ENCODE measurements at regions not wholly inside any gene's neighbourhood (a gene's known extent, or its start where the extent isn't known, plus 50 kb on each side); places are given as distances from the start of the nearest gene placed in this dataset.

- TF ChIP-seq FOS (IDR thresholded peaks at IDR 0.05; ENCODE audit: low read depth, low read length), result no peak
Observed at GRCh38 chr22:44625981-44626687, 75.9 kb upstream of the PRR5 start (continued).

DNA sequence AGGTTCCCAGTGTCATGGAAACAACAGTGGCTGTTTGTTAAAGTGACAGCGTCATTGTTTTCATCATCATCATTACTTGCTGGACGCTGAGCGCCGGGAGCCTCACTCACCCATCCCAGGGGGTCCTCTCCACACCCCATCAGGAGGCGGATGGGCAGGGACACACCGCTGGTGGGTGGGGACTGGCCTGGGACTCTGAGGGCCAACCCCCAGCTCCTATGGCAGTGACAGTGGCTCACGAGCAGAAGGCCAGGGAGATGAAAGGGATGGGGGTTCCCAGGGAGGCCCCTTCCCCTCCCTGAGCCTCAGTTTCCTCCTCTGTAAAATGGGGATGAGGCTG, 76.6 kb upstream of the PRR5 start:
- no CpG with 5 or more reads among the region's 7 CpGs for WGBS, 2 experiments (ENCODE audit: extremely low coverage in 2 of 2, insufficient read length in 1 of 2)
- H2AK5ac ChIP-seq (ENCODE audit: low read depth, low read length), result no peak overlapping the region
- no peak overlapping the region for H4K8ac ChIP-seq (ENCODE audit: low read depth in 2 of 2, low read length in 2 of 2)
- dilution Hi-C loops (cut with HindIII; ENCODE audit: low sequenced_read_pairs, unreplicated experiment), result no loop called here
- H3K4ac ChIP-seq (ENCODE audit: low read depth, low read length), result no peak overlapping the region
- no peak overlapping the region for H2BK15ac ChIP-seq (ENCODE audit: low read depth, low read length)
- peaks cover 8% of the 10 kb centered on the region; the same call in 1 of the 2 replicates for H3K27me3 ChIP-seq (ENCODE audit: control insufficient read depth, insufficient read depth, low read length)
- H3K4me1 ChIP-seq (ENCODE audit: control insufficient read depth, insufficient read depth, low read length), result no peaks in the 10 kb centered on the region
- no peak overlapping the region for H3K27ac ChIP-seq (ENCODE audit: insufficient read depth, low read length)
- H2AFZ ChIP-seq (replicated peaks; ENCODE audit: low read length, poor library complexity), result no peak overlapping the region
- no peak overlapping the region for H2BK120ac ChIP-seq (ENCODE audit: low read depth, low read length)
- no peak overlapping the region for H3K18ac ChIP-seq (ENCODE audit: low read depth, low read length)
- no peak overlapping the region for H3K4me2 ChIP-seq (ENCODE audit: low read depth, low read length)
- no peaks in the 10 kb centered on the region for H3K9me3 ChIP-seq (ENCODE audit: control insufficient read depth, insufficient read depth, low read length)
- ChIA-PET POLR2A (ENCODE audit: unreplicated experiment) (no interaction called here), CTCF (interaction anchor here (0.8 to 1.7 kb wide), 3 partner anchors 539 to 632 kb away, joined by 3 to 10 read pairs (median 4); no protein-coding TSS in a partner anchor)
- no peak overlapping the region for H3K4me3 ChIP-seq (ENCODE audit: insufficient read depth, low read depth, low read length)
- no peak overlapping the region for H4K5ac ChIP-seq (ENCODE audit: low read depth, low read length)
- no peaks in the 10 kb centered on the region for H3K9me1 ChIP-seq (ENCODE audit: insufficient read depth, low read length)
- intact Hi-C loops (cut with micrococcal nuclease), result no loop called here
- H3K79me1 ChIP-seq (ENCODE audit: low read depth in 1 of 2, low read length in 2 of 2), result no peaks in the 10 kb centered on the region
- H4K91ac ChIP-seq (ENCODE audit: insufficient read depth, low read depth, low read length), result no peak overlapping the region
- in situ Hi-C loops (cut with MboI; ENCODE audit: low sequenced_read_pairs), result loop anchor here (5.0 to 25.0 kb wide), 3 partner anchors 311 to 1238 kb away; partner anchors contain the start of gene SHISAL1
- H2AK9ac ChIP-seq (replicated peaks; ENCODE audit: low read depth, low read length, poor library complexity), result peak overlapping the region; percentile 24
- H3K36me3 ChIP-seq (ENCODE audit: control insufficient read depth, insufficient read depth, low read length), result no peaks in the 10 kb centered on the region
- BruUV-seq (replicated peaks), result no TSS peak
- no peak overlapping the region for H3K9ac ChIP-seq (ENCODE audit: low read depth, low read length)
- no peaks in the 10 kb centered on the region for H4K20me1 ChIP-seq (ENCODE audit: insufficient read depth, low read length)
- H3K56ac ChIP-seq (ENCODE audit: extremely low read depth, insufficient read depth, low read length), result no peak overlapping the region
- no peak overlapping the region for H2BK5ac ChIP-seq (ENCODE audit: low read depth, low read length, poor library complexity, severe bottlenecking)
- no peak overlapping the region for H3K23ac ChIP-seq (ENCODE audit: low read depth, low read length)
- no peak overlapping the region for H2BK20ac ChIP-seq (ENCODE audit: low read depth, low read length)
- H3K14ac ChIP-seq (replicated peaks; ENCODE audit: low read depth, low read length), result no peak overlapping the region
- TF ChIP-seq, protein P1, sequence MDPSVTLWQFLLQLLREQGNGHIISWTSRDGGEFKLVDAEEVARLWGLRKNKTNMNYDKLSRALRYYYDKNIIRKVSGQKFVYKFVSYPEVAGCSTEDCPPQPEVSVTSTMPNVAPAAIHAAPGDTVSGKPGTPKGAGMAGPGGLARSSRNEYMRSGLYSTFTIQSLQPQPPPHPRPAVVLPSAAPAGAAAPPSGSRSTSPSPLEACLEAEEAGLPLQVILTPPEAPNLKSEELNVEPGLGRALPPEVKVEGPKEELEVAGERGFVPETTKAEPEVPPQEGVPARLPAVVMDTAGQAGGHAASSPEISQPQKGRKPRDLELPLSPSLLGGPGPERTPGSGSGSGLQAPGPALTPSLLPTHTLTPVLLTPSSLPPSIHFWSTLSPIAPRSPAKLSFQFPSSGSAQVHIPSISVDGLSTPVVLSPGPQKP (IDR thresholded peaks at IDR 0.05; ENCODE audit: borderline replicate concordance, low read depth, low read length), result no peak
- TF ChIP-seq, protein P2, sequence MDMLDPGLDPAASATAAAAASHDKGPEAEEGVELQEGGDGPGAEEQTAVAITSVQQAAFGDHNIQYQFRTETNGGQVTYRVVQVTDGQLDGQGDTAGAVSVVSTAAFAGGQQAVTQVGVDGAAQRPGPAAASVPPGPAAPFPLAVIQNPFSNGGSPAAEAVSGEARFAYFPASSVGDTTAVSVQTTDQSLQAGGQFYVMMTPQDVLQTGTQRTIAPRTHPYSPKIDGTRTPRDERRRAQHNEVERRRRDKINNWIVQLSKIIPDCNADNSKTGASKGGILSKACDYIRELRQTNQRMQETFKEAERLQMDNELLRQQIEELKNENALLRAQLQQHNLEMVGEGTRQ (IDR thresholded peaks at IDR 0.05; ENCODE audit: low read depth, low read length), result no peak
- TF ChIP-seq RCOR1 (IDR thresholded peaks at IDR 0.05; ENCODE audit: insufficient replicate concordance, low read length) (no peak), FOS (IDR thresholded peaks at IDR 0.05; ENCODE audit: low read depth, low read length) (no peak), CHD1 (IDR thresholded peaks at IDR 0.05; ENCODE audit: low read depth, low read length) (no peak), POLR2A (IDR thresholded peaks at IDR 0.05; ENCODE audit: low read depth, low read length) (no peak), MAZ (IDR thresholded peaks at IDR 0.05; ENCODE audit: borderline replicate concordance, low read depth, low read length) (no peak), NFE2L2 (IDR thresholded peaks at IDR 0.05; ENCODE audit: low read depth, low read length) (no peak), MXI1 (IDR thresholded peaks at IDR 0.05; ENCODE audit: borderline replicate concordance, low read depth, low read length) (no peak), BHLHE40 (IDR thresholded peaks at IDR 0.05; ENCODE audit: low read depth, low read length) (no peak), RAD21 (IDR thresholded peaks at IDR 0.05; ENCODE audit: low read length) (no peak)
- no peak for ATAC-seq (ENCODE audit: low read depth)
- no peak for DNase-seq
